ENCODE measurements at regions not wholly inside any gene's neighbourhood (a gene's known extent, or its start where the extent isn't known, plus 50 kb on each side); places are given as distances from the start of the nearest gene placed in this dataset.
"Not testable (repeated sequence)": the region's sequence is repeated elsewhere in the genome, so short reads cannot be mapped to it uniquely, and the experiment has no call there.

DNA sequence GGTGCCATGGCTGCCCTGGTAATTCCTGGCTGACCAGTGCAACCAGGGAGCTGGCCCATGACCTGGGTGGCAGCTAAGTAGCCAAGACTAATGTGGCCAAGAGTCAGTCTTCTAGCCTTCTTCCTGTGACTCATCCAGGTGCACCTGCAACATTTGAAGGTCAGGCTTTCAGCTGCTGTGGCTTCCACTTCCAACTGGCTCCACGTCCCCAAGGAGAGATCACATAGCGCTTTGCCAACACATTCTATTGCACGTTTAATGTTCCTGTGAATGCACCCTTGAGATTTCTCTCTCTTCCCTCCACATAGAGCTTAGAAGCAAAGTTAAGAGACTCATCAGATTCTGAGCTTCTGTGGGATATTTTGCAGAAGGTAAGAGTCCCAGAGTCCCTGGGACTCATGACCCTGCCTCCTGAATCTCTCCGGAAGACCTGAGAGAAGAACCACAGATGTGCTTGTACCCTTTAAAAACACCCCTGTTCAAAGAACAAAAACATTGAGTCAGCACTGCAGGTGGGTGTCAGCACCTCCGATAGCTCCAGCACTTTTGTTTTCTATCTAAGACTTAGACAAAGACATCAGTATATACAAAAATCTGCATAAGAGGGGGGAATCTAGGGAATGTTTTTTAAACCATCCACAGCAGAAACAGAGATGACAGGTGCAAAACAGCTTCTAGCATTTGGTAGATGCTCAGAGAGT lies 88.5 kb upstream of the DRD5 start:
- ATAC-seq; intact Hi-C loops (cut with DNase I); DNase-seq (ENCODE audit: low spot score): not testable (repeated sequence)

DNA sequence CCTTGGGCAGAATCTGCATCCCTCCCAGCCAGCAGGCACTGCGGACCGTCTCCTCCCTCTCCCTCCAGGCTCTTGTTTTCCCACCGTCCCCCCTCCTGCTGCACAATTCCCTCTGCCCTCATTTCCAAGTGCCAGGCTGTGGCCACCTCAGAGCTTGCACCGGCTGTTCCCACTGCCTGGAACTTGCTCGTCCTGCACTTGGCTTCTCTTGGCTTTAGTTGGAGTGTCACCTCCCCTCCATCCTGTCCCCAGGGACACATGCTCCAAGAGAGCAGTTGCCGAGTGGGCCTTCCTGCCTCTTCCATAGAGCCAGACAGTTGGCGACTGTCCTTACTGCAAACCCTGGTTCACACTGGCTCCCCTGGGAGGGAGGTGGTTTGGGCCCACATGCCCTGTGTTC lies 87.0 kb upstream of the DRD5 start:
- DNase-seq (ENCODE audit: low spot score); ATAC-seq; intact Hi-C loops (cut with DNase I): not testable (repeated sequence)

DNA sequence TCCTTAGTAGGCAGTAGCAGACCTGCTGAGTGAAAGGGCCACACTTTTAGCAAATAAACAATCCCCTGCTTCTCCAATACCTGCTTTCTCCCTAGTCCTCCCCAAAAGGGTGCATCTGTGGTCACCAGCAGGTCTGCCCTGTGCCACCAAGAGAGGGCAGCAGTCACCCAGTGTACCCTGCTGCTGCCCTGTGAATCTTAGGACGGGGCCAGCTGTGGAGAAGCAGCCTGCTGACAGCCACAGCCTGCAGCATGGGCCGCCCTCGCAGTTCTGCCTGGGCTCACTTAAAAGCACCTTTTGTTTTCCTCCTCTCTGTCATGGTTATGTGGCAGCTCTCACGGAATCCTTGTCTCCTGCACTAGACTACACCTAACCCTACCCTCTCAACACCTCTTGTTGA lies 85.4 kb upstream of the DRD5 start:
- DNase-seq (ENCODE audit: low spot score); ATAC-seq; intact Hi-C loops (cut with DNase I): not testable (repeated sequence)

DNA sequence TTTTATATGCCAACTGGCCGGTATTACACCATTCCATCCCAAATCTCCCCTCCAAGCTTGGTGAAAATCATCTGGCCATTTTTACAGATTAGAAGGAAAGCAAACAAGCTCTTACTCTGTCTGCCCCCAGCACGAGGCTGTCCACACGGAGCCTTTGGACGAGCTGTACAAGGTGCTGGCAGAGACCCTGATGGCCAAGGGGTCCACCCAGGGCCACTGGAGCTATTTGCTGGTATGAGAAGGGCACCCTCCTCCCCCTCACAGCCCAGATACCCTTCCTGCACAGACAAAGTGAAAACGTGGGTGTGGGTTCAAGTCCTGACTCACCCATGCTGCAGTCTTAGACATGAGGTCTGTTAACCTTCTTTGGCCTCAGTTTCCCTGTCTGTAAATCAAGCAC lies 84.9 kb upstream of the DRD5 start:
- intact Hi-C loops (cut with DNase I); DNase-seq (ENCODE audit: low spot score); ATAC-seq: not testable (repeated sequence)

DNA sequence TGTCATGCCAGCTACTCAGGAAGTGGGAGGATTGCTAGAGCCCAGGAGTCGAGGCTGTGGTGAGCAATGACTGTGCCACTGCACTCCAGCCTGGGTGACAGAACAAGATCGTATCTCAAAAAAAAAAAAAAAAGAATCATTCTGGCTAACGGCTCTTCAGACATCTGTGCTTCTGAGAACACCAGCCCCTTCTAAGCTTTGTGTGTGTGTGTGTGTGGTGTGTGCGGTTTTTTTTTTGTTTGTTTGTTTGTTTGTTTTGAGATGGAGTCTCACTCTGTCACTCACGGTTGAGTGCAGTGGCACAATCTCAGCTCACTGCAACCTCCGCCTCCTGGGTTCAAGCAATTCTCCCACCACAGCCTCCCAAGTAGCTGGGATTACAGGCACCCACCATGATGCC lies 79.4 kb upstream of the DRD5 start:
- intact Hi-C loops (cut with DNase I); DNase-seq (ENCODE audit: low spot score); ATAC-seq: not testable (repeated sequence)

DNA sequence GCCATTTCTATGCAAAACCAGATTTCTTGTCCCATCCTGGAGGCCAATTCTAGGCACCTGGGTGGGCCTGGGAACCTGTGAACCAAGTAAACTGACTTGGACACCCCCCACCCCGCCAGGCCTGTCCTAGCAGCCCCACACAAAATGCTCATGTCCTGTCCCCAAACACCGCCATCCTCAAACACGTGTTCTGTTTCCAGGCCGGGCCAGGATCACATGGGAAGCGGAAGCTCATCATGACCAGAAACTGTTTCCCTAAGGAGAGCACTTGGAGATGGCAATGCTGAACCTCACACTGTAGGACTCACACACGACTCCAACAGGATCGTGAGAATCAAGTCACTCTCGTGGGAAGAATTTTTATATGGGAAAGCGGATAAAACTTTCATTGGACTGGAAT lies 78.7 kb upstream of the DRD5 start:
- intact Hi-C loops (cut with DNase I); DNase-seq (ENCODE audit: low spot score); ATAC-seq: not testable (repeated sequence)

DNA sequence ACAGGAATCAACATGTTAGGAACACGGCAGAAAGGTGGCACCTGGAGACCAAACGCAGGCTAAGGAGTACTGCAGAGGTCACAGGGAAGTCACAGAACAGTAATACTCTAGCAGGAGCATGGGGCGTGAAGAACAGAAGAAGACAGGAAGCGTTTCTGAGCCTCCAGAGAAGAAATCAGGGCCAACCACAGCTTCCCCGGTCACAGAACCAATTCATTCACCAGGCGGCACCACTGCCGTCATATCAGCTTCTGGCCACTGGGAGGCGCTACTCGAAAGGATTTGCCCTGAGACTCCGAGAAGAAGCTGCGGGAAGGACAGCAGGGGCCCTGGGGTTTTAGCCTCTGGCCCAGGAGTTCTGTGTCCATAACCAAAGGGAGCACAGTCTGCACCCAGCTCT lies 78.0 kb upstream of the DRD5 start:
- intact Hi-C loops (cut with DNase I) = no loop called here
- no peak for ATAC-seq
- DNase-seq (ENCODE audit: low spot score) = peak; percentile 80

DNA sequence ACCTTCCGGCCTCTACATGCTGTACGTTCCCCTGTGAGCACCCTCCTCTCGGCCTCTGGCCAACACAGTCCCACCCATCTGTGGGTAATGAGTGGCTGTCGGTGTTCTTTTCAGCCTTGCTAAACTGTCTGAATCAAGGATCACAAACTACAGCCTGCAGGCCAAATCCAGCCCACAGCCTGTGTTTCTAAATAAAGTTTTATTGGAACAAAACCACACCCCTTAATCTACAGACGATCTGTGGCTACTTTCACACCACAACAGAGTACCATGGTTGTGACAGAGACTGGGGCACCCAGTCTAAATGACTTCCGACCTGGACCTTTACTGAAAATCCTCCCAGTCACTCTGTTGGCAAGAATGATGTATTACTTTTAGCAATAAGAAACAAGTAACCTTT lies 77.3 kb upstream of the DRD5 start:
- DNase-seq (ENCODE audit: low spot score); ATAC-seq; intact Hi-C loops (cut with DNase I): not testable (repeated sequence)

DNA sequence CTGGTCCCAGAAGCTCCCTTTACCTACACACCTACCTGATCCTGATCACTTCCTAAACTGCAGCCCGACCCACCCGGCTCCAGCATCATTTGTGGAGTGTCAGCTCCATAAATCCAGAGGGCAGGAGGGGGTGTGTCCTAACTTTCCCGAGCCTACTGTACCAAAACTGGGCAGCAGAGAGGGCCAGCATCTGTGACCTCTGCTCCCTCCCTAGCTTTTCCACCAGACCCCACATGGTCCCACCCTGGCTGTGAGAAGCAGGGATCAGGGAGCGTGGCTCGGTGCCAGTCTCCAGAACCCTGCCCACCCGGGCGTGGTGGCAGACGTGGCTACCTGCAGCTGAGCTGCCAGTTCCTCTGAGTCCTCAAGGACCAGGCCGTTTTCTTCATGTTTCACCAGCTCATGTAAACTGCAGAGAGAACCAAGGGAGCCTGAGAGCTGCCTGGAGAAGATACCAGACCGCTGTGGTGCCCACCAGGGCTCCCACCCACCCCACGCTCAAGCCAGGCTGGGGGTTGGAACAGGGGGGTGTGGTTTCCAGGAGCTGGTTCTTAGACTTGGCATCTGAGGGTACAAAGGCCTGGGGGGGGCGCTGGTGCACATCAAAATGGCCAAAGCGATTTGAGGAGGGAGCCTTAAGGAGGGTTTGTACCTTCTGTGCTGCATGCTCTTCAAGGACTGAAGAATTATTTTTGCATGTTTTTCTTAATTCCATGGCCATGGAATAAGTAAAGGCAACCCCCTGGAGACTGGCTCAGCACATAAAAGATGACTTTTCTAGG lies 76.7 kb upstream of the DRD5 start:
- no peak for DNase-seq (ENCODE audit: low spot score)
- intact Hi-C loops (cut with DNase I) = no loop called here
- ATAC-seq = no peak

DNA sequence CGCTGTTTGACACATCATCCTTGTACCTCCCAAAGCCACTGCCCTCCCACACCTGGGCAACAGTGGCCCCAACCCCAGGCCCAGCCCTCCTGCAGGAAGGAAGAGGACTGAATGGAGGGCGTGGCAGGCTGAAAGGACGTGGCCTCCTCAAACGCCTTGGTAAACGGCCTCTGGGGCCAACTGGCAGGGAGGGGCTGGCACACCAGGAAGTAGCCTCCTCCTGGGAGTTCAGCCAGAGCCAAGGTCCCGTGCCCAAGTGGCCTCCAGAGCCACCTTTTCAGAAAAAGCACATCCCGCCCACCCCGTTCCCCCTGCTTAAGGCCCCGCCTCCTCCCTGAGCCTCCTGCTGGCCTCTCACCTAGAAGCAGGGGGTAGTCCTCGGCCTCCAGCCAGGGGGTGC lies 74.2 kb upstream of the DRD5 start:
- intact Hi-C loops (cut with DNase I); DNase-seq (ENCODE audit: low spot score); ATAC-seq: not testable (repeated sequence)

DNA sequence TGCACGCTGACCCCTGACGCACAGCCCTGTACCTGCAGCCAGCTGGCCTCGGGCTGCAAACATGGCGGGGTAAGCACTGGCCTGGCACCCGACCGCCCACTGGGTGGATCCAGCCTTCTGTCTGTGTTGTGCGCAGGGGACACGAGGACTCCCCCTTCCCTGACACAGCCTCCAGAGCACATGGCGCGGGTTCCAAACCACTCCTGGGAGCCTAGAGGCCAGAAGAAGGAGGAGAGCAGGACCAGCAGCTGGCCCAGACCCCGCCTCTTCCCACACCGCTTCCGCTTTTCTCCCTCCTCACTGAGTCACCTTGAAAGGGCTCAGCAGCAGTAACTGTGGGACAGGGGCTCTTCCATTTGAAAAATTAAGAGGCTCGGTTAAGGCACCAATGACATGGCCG lies 73.5 kb upstream of the DRD5 start:
- intact Hi-C loops (cut with DNase I); DNase-seq (ENCODE audit: low spot score); ATAC-seq: not testable (repeated sequence)

DNA sequence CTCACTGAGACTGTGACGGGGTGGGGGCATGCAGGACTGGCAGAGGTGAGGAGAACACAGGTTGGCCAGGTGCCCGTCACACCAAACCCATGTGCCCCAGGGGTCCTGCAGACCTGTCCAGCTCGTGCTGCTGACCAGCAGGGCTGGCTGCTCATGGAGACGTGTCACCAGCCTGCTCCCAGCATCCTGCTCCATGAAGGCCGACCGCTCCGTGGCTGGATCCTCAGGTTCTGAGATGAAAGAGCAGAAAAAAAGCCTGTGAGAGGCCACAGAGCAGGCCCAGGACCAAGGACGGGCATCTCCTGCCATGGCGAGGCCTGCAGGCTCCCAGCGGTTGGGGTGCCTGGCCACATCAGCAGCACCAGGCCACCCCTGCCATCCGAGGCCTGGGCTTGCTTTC lies 71.7 kb upstream of the DRD5 start:
- intact Hi-C loops (cut with DNase I) = no loop called here
- no peak for DNase-seq (ENCODE audit: low spot score)
- ATAC-seq = no peak

DNA sequence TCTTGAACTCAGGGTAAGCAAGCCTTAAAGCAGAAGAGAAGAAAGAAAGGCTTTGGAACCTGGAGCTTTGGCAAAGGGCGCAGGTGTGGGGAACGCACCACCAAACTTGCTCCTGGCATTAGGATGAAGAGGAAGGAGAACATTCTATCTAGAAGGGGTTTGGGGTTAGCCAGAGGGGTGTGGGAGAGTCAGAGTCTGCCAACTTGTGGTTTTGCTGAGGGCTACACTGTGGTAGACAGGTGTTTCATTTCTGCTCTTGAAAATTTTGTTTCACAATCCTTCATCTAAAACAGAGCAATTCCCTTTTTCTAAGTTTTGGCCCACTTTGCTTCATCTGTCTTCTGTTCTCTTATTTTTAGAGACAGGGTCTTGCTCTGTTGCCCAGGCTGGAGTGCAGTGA lies 66.2 kb upstream of the DRD5 start:
- intact Hi-C loops (cut with DNase I); DNase-seq (ENCODE audit: low spot score); ATAC-seq: not testable (repeated sequence)

DNA sequence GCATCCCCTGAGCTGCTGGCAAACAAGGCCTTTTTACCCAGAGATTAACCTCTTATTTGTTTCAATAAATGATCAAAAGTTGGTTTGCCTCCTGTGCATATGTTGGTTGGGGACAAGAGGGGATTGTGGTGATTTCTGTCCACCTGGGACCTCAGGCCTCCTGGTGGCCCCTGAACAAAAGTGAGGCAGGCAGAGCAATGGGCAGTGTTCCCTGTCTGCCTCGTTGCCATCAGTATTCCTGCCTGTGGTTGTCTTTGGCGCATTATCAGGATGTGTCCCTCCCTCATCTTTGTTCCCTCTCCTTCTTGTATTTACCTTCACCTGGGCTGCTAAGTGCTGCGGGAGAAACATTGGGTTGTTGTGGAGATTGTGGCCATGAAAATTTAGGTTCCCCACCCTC lies 65.3 kb upstream of the DRD5 start:
- intact Hi-C loops (cut with DNase I) = no loop called here
- no peak for ATAC-seq

DNA sequence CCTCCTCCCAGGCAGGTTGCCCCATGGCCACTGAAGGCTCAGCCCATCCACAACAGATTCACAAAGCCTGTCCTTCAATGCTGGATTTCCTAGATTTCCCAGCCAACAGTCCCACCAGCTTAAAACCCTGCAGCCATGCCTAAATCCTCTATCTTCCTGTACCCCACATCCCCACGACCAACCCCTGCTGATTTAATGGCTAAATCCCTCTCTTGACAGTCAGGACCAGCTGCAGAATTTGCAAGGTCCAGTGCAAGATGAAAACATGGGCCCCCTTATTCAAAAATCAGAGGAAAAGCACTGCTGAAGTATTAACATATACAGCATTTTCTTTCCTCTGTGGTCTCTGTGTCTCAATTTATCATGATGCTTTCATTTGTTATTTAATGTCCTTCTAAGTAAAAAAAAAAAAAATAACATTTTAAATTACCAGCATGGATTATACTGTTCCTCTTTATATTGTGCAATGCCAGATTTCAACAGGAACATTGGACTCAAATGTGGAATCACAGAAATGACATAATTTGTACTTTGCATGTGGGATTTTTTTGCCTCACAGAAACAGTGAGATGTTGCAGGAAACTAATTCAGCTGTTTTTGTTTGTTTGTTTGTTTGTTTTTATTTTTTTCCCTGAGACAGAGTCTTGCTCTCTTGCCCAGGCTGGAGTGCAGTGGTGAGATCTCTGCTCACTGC lies 63.0 kb upstream of the DRD5 start:
- ATAC-seq = peak; percentile 64
- intact Hi-C loops (cut with DNase I) = not testable (repeated sequence)

More for the DNA sequence above, 65.3 kb upstream of the DRD5 start:
- no peak for DNase-seq (ENCODE audit: low spot score)

DNA sequence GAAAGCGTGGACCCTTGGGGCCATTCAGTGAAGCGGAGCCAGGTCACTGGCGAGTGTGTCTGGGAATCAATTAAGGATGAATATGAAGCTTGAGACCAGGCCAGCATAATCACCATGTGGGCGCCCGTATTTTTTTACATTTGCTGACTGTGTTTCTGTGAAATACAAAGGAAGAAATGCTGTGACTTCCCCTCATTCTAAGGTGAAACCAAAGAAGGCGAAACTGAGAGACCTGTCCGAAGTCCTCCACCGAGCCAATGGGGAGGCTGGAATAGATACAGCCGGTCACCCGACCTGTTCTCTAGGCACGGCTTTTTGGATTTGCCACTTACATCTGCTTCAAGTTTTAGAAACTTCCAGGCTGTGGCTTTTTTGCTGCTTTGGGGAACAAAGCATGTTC lies 59.3 kb upstream of the DRD5 start:
- DNase-seq (ENCODE audit: low spot score); ATAC-seq; intact Hi-C loops (cut with DNase I): not testable (repeated sequence)

More for the DNA sequence above, 63.0 kb upstream of the DRD5 start:
- DNase-seq (ENCODE audit: low spot score) = not testable (repeated sequence)

All from sciatic nerve (tissue), 2 donors.